ENCODE measurements at regions not wholly inside any gene's neighbourhood (a gene's known extent, or its start where the extent isn't known, plus 50 kb on each side); places are given as distances from the start of the nearest gene placed in this dataset.

- no peak for DNase-seq (ENCODE audit: extremely low read depth in 1 of 2, low read depth in 1 of 2)
Observed at GRCh38 chr11:116202922-116203321, 569.9 kb downstream of the BUD13 start.

GRCh38 chr11:116200564-116200963, 572.2 kb downstream of the BUD13 start:
- DNase-seq (ENCODE audit: extremely low read depth in 1 of 2, low read depth in 1 of 2), result no peak

GRCh38 chr11:116199182-116199581, 573.6 kb downstream of the BUD13 start:
- no peak for DNase-seq (ENCODE audit: extremely low read depth in 1 of 2, low read depth in 1 of 2)

DNA sequence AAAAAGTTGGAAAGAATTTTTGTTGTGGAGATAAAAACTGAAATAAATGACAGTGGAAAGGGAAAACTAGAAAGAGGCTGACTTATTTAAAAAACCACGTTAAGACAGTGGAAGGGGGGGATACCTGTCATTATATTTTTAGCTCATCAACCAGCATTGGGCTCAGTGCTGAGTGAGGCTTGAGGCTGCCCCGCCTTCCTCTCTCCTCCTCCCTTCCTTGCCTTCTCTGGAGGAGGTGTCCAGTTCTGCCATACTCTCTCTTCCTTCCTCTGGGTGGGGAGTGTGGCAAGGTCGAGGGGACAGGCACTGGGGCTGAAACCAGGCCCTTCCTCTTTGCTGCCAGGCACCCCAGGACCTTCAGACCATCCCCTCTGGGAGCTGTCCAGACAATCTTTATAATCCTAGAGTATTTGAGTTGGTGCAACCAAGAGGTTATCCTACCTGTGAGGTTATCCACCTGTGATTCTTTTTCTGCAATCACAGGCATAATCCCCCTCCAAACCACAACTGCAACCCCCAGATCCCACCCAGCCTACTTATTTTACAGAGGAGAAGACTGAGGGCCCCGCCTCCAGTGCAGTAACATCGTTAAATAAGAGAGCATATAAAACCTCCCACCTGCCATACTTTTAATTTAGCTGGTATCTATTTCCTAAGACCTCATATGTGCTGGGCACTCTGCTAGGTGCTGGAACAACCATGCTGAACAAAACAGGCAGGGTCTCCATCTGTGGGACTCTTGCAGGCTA, 578.5 kb downstream of the BUD13 start:
- no peak for DNase-seq (ENCODE audit: extremely low read depth in 1 of 2, low read depth in 1 of 2)

- no peak for DNase-seq (ENCODE audit: extremely low read depth in 1 of 2, low read depth in 1 of 2)
Observed at GRCh38 chr11:116193321-116194131, 579.3 kb downstream of the BUD13 start.

DNA sequence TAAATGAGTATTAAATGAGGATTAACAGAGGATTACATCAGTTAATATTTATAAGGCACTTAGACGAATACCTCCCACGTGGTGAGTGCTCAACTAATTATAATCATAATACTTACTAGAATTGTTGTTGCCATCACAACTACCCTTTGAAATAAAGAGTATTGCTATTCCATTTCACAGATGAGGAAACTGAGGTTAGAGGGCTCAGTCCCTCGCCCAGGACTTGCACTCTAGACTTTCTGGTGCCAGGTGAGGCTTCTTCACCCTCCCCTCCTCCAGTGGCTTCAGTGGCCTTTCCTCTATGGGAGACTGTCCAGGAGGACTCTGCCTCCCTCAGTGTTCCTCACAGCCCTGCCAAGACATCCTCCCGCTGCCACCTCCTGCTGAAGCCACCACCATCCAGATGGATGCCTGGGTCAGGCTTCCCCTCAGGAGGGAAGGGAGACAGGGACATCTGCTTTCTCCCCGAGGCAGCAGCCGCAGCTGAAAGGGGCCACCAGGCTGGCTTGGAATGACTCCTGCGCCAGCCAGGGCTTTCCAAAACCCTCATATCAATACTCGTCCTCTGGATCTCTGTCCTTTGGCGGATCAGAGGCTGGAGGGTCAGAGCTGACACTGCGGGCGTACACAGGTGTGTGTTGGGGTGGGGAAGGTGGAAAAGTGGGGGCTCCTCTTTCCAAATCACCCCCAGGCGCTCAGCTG, 580.1 kb downstream of the BUD13 start:
- DNase-seq (ENCODE audit: extremely low read depth in 1 of 2, low read depth in 1 of 2), result no peak

DNA sequence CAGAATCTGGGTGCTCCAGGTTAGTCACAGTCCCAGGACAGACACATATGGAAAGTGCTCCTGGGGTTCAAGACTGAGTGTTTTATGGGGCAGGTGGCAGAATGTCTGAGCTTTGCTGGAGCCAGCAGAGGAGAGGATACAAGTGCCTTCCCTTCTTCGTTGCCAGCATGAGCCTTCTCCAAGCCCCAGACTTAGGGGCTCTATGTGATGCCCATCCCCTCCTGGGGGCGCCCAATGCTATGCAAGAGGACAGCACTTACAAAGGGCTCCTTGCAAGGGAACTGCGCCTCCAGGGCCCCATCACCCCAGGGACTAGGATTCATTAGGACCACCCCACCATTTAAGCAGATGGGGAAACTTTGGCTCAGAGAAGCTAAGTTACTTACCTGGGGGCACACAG, 581.9 kb downstream of the BUD13 start:
- no peak for DNase-seq (ENCODE audit: extremely low read depth in 1 of 2, low read depth in 1 of 2)

GRCh38 chr11:116189408-116190170, 583.2 kb downstream of the BUD13 start:
- no peak for DNase-seq (ENCODE audit: extremely low read depth in 1 of 2, low read depth in 1 of 2)

GRCh38 chr11:116188350-116188749, 584.4 kb downstream of the BUD13 start:
- no peak for DNase-seq (ENCODE audit: extremely low read depth in 1 of 2, low read depth in 1 of 2)

GRCh38 chr11:116187026-116187425, 585.8 kb downstream of the BUD13 start:
- no peak for DNase-seq (ENCODE audit: extremely low read depth in 1 of 2, low read depth in 1 of 2)

DNA sequence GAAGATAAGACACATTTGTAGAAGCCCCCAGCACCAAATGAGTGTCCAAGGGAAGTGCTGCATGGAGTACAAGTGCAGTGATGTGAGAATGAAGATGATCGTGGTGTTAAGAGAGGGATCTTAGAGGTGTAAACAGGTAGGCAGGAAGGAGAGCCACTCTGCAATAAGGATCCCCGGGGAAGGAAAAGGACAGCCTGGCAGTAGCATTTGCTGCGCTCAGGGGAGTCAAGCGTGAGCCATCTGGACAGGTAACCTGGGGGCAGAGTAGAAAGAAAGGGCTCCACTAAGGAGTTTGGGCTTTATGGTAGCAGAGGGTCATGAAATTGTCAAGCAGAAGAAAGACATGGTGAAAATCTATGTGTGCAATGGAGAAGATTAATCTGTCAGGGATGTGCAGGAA, 587.2 kb downstream of the BUD13 start:
- DNase-seq (ENCODE audit: extremely low read depth in 1 of 2, low read depth in 1 of 2), result no peak

GRCh38 chr11:116184763-116185162, 588.0 kb downstream of the BUD13 start:
- no peak for DNase-seq (ENCODE audit: extremely low read depth in 1 of 2, low read depth in 1 of 2)

GRCh38 chr11:116182356-116182966, 590.3 kb downstream of the BUD13 start:
- DNase-seq (ENCODE audit: extremely low read depth in 1 of 2, low read depth in 1 of 2), result no peak

GRCh38 chr11:116180806-116181600, 591.8 kb downstream of the BUD13 start:
- DNase-seq (ENCODE audit: extremely low read depth in 1 of 2, low read depth in 1 of 2), result no peak

DNA sequence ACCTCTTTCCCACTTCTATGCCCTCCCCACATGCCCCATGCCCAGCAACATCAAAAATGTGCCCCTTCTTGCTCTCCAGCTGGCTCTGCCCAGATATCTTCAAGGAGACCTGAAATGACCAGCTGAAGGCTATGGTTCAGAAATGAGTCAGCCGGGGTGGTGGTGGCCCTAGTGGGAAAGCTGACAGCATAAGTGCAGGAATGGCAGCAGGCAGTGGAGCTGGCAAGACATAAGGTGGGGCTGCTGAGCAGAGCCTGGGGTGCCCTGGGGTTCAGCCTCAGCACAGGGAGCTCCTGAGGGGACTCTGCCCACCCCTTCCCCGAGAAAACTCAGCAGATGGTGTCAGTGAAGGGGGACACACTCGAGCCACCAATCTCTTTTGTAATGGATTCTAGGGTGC, 593.4 kb downstream of the BUD13 start:
- DNase-seq (ENCODE audit: extremely low read depth in 1 of 2, low read depth in 1 of 2), result no peak

GRCh38 chr11:116177521-116178210, 595.1 kb downstream of the BUD13 start:
- DNase-seq (ENCODE audit: extremely low read depth in 1 of 2, low read depth in 1 of 2), result no peak

GRCh38 chr11:116176484-116177005, 596.2 kb downstream of the BUD13 start:
- no peak for DNase-seq (ENCODE audit: extremely low read depth in 1 of 2, low read depth in 1 of 2)

DNA sequence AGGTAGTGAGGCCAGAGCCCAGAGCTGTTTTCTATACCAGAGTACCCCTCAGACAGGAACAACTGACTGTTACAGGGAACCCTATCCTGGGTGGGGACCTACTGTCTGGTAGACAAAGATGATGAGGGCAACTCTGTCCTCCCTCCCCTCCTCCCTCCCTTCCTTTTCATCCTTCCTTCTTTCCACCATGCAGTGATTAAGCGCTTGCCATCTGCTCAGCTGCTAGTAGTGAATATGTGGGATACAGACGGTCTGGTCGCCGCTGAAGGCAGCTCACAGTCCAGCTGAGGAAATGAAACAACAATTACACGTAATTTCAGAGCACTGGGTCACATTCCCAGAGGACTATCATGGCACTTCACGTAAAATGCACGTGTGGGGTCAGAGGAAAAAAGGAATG, 597.1 kb downstream of the BUD13 start:
- no peak for DNase-seq (ENCODE audit: extremely low read depth in 1 of 2, low read depth in 1 of 2)

Data from activated CD8-positive, alpha-beta memory T cell treated with anti-CD3 and anti-CD28 coated beads for 1 hour (primary cell).